ENCODE measurements at regions not wholly inside any gene's neighbourhood (a gene's known extent, or its start where the extent isn't known, plus 50 kb on each side); places are given as distances from the start of the nearest gene placed in this dataset.

DNA sequence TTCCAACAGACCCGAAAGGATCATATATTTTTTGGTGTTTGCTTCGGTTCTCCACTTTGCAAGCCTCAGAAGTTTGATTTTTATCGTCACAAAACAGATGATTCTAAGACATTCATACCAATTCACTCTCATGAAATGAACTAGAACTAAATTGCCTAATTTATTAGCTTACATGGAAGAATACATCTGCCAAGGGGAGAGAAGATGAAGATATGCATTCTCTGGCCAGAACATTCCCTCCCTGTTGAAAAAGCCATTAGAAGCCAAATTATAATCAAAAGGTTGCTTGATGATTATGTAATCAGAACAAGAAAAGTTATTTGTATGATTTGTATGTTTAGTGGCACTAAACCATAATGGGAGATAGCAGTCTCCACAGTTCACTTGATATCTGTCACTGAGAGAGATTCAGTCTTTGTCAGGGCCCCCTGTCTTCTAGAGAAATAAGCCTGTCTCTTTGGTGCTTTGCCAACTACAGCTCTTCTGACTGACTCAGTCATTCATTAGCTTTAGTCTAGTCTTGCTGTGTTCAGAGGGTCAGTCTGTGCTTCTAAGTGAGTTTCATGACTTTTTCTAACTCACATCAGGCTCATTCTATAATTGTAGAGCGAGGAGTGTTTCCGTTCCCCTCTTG, 95.3 kb upstream of the GNAI1 start:
- Histone ChIP-seq H3K36me3 (ENCODE audit: control insufficient read depth, insufficient read depth, low read length) (no peaks in the 10 kb centered on the region), H3K4me1 (no peaks in the 10 kb centered on the region), H3K9me3 (no peaks in the 10 kb centered on the region), H3K27me3 (replicated peaks; ENCODE audit: control insufficient read depth, insufficient read depth, low read length) (no peaks in the 10 kb centered on the region), H3K4me3 (ENCODE audit: low read depth, low read length) (no peak overlapping the region)
- H3K4me1 Mint-ChIP-seq (ENCODE audit: low read depth, unreplicated experiment) = no peaks in the 10 kb centered on the region
- ChIA-PET CTCF (no interaction called here), POLR2A (no interaction called here)
- no peak overlapping the region for H3K27ac Mint-ChIP-seq (ENCODE audit: unreplicated experiment)
- H3K4me3 Mint-ChIP-seq (ENCODE audit: unreplicated experiment) = no peak overlapping the region
- H3K27me3 Mint-ChIP-seq (ENCODE audit: insufficient read depth, unreplicated experiment) = no peaks in the 10 kb centered on the region
- no TSS peak for BruUV-seq (replicated peaks)
- H3K36me3 Mint-ChIP-seq (ENCODE audit: insufficient read depth, unreplicated experiment) = no peaks in the 10 kb centered on the region
- H3K9me3 Mint-ChIP-seq (ENCODE audit: unreplicated experiment) = peaks cover 11% of the 10 kb centered on the region
- TF ChIP-seq, protein P1, sequence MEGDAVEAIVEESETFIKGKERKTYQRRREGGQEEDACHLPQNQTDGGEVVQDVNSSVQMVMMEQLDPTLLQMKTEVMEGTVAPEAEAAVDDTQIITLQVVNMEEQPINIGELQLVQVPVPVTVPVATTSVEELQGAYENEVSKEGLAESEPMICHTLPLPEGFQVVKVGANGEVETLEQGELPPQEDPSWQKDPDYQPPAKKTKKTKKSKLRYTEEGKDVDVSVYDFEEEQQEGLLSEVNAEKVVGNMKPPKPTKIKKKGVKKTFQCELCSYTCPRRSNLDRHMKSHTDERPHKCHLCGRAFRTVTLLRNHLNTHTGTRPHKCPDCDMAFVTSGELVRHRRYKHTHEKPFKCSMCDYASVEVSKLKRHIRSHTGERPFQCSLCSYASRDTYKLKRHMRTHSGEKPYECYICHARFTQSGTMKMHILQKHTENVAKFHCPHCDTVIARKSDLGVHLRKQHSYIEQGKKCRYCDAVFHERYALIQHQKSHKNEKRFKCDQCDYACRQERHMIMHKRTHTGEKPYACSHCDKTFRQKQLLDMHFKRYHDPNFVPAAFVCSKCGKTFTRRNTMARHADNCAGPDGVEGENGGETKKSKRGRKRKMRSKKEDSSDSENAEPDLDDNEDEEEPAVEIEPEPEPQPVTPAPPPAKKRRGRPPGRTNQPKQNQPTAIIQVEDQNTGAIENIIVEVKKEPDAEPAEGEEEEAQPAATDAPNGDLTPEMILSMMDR (IDR thresholded peaks at IDR 0.05; ENCODE audit: insufficient read depth in 1 of 2, low read depth in 1 of 2, low read length in 1 of 2, severe bottlenecking in 1 of 2, unreplicated experiment in 1 of 2) = no peak
- intact Hi-C loops (cut with micrococcal nuclease; ENCODE audit: unreplicated experiment) = no loop called here
- DNase-seq = no peak

DNA sequence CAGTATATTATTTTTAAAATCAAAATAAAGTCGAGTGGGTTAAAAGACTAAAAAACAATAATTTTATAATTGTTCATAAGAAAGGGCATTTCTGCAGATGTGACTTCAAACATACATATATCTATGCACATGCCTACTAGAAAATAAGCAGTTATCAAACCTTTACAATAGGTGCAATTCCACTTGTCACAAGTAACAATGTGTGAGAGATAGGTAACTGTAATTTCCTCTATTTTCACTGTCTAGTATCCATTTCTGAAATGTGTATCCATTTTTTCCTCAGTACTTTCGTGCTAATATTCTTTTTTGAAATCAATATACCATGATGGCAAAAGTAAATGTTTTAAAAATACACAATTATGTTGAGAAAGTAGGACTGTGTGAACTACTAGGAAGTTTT, 96.9 kb upstream of the GNAI1 start:
- TF ChIP-seq, protein P1 (IDR thresholded peaks at IDR 0.05; ENCODE audit: insufficient read depth in 1 of 2, low read depth in 1 of 2, low read length in 1 of 2, severe bottlenecking in 1 of 2, unreplicated experiment in 1 of 2) = no peak
- H3K27me3 Mint-ChIP-seq (ENCODE audit: insufficient read depth, unreplicated experiment) = no peaks in the 10 kb centered on the region
- POLR2A ChIA-PET = no interaction called here

DNA sequence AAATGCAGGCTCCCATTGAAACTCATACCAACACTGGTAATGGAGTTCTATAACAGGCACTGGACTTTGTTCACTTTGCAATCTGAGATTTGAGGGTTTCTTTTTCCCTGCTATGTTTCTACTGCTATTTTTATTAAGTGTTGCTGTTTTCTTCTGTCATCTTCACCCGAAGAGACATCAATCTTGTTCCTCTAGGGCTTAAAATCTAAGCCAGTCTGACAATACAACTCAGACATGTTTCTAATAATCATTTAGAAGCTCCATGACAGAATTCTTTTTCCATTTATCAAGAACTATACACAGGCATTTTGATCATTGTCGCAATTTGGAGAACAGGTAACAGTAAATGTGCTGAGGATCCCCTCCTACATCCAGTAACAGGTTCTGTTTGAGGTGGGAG, 98.5 kb upstream of the GNAI1 start:
- ChIA-PET POLR2A (no interaction called here), CTCF (no interaction called here)
- TF ChIP-seq, protein P1 (IDR thresholded peaks at IDR 0.05; ENCODE audit: insufficient read depth in 1 of 2, low read depth in 1 of 2, low read length in 1 of 2, severe bottlenecking in 1 of 2, unreplicated experiment in 1 of 2) = no peak
- H3K27me3 Mint-ChIP-seq (ENCODE audit: insufficient read depth, unreplicated experiment) = no peaks in the 10 kb centered on the region
- H3K27me3 ChIP-seq (replicated peaks; ENCODE audit: control insufficient read depth, insufficient read depth, low read length) = no peaks in the 10 kb centered on the region
- H3K4me1 Mint-ChIP-seq (ENCODE audit: low read depth, unreplicated experiment) = no peaks in the 10 kb centered on the region
- no peaks in the 10 kb centered on the region for H3K36me3 Mint-ChIP-seq (ENCODE audit: insufficient read depth, unreplicated experiment)
- H3K4me3 ChIP-seq (ENCODE audit: low read depth, low read length) = no peak overlapping the region
- intact Hi-C loops (cut with micrococcal nuclease; ENCODE audit: unreplicated experiment) = no loop called here
- no TSS peak for BruUV-seq (replicated peaks)
- DNase-seq = no peak
- no peaks in the 10 kb centered on the region for H3K9me3 Mint-ChIP-seq (ENCODE audit: unreplicated experiment)
- no peak overlapping the region for H3K27ac Mint-ChIP-seq (ENCODE audit: unreplicated experiment)
- no peaks in the 10 kb centered on the region for H3K4me1 ChIP-seq
- no peaks in the 10 kb centered on the region for H3K9me3 ChIP-seq
- H3K36me3 ChIP-seq (ENCODE audit: control insufficient read depth, insufficient read depth, low read length) = no peaks in the 10 kb centered on the region
- no peak overlapping the region for H3K4me3 Mint-ChIP-seq (ENCODE audit: unreplicated experiment)

More for the DNA sequence above, 96.9 kb upstream of the GNAI1 start:
- no TSS peak for BruUV-seq (replicated peaks)
- Histone ChIP-seq H3K4me3 (ENCODE audit: low read depth, low read length) (no peak overlapping the region), H3K4me1 (no peaks in the 10 kb centered on the region), H3K9me3 (no peaks in the 10 kb centered on the region), H3K27me3 (replicated peaks; ENCODE audit: control insufficient read depth, insufficient read depth, low read length) (no peaks in the 10 kb centered on the region), H3K36me3 (ENCODE audit: control insufficient read depth, insufficient read depth, low read length) (no peaks in the 10 kb centered on the region)
- H3K9me3 Mint-ChIP-seq (ENCODE audit: unreplicated experiment) = no peaks in the 10 kb centered on the region
- intact Hi-C loops (cut with micrococcal nuclease; ENCODE audit: unreplicated experiment) = no loop called here
- H3K4me3 Mint-ChIP-seq (ENCODE audit: unreplicated experiment) = no peak overlapping the region
- no peaks in the 10 kb centered on the region for H3K4me1 Mint-ChIP-seq (ENCODE audit: low read depth, unreplicated experiment)
- H3K27ac Mint-ChIP-seq (ENCODE audit: unreplicated experiment) = no peak overlapping the region
- H3K36me3 Mint-ChIP-seq (ENCODE audit: insufficient read depth, unreplicated experiment) = no peaks in the 10 kb centered on the region
- DNase-seq = no peak
- CTCF ChIA-PET = no interaction called here
